HG03342 (cell line): ENCODE measurements at regions not wholly inside any gene's neighbourhood (a gene's known extent, or its start where the extent isn't known, plus 50 kb on each side); places are given as distances from the start of the nearest gene placed in this dataset.
"Not testable (repeated sequence)": the region's sequence is repeated elsewhere in the genome, so short reads cannot be mapped to it uniquely, and the experiment has no call there.

Experiments used
- ATAC-seq: cut with Tn5 transposase; IDR thresholded peaks from one replicate; pipeline ENCODE4 v1.9.1; 2021; ENCODE audit warnings: mild to moderate bottlenecking, moderate library complexity; ENCODE audit not compliant: unreplicated experiment

DNA sequence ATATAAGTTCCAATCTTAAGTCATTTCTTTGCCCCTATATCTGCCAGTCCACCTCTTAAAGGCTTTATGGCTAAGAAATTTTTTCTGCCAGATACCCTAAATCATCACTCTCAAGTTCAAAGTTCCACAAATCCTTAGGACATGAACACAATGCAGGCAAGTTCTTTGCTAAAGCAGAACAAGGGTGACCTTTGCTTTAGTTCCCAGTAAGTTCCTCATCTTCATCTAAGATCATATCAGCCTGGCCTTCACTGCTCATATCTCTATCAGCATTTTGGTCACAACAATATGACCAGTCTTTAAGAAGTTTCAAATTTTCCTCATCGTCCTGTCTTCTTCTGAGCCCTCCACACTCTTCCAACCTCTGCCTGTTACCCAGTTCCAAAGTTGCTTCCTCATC, 402.2 kb upstream of the RUNX1 start:
- ATAC-seq, result no peak

DNA sequence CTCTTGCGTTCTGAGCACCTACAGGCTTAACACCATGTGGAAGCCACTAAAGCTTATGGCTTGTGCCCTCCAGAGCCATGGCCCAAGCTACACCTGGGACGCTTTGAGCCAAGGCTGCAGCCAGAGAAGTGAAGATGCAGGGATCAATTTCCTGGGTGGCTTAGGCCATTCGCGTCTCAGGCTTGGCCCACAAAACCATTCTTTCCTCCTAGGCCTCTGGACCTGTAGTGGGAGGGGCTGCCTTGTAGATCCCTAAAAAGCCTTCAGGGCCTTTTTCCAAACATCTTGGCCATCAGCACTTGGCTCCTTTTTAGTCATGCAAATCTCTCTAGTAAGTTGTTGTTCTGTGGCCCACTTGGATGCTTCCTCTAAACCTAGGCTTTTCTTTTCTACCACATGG, 401.7 kb upstream of the RUNX1 start:
- no peak for ATAC-seq

DNA sequence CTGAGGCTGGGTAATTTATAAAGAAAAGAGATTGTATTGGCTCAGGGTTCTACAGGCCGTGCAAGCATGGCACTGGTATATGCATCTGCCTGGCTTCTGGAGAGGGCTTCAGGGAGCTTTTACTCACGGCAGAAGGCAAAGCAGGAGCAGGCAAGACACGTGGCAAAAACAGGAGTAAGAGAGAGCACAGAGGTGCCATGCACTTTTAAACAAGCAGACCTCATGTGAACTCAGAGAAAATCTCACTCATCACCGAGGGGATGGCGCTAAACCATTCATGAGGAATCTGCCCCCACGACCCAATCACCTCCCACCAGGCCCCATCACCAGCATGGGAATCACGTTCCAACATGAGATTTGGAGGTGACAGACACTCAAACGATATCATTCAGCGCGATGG, 400.7 kb upstream of the RUNX1 start:
- ATAC-seq, result no peak

DNA sequence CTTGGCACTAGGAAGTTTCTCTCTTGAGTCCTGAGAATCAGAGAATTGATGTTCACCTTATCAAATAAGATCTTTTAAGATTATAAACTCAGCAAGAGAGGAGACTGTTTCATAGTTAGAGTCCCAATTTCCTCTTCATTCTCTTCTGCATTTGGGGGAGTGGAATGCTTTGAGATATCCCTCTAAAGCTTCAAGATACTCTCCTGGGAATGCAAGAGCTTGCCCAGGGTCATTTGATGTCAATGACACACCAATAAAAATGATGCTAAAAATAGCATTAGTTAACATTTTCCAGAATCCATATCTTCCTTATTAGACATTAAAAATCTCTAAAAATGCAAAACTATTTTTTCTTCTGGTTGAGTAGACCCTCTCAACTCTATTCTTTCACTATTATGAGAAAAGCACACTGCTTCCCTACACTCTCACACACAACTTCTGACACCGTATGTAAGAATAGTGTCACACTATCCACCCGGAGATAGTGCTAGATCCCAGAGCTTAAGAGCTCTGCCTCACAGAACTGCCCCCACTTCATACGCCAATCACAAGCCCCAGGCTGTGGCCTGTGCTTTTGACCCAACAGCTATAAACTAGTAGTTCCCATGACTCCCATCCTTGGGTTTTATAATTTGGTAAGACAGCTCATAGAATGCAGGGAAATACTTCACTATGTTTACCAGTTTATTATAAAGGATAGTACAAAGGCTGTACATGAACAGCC, 399.9 kb upstream of the RUNX1 start:
- ATAC-seq, result no peak

DNA sequence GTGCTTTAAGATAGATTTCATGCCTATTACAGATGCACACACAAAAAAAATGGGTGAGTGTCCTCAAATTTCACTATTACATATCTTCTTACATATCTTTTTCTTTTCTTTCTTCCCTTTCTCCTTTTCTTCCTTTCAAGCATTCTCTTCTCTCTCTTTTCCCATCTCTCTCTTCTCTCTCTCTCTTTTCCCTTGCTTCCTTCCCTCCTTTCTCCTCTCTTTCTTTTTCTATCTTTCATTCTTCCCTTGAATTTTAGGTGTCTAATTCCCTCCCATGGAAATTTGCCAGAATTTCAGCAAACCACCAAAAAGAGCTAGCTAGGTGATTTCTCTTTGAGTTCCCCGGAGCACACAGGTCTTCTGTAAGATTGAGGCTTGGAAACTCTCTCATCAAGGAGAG, 395.3 kb upstream of the RUNX1 start:
- no peak for ATAC-seq

DNA sequence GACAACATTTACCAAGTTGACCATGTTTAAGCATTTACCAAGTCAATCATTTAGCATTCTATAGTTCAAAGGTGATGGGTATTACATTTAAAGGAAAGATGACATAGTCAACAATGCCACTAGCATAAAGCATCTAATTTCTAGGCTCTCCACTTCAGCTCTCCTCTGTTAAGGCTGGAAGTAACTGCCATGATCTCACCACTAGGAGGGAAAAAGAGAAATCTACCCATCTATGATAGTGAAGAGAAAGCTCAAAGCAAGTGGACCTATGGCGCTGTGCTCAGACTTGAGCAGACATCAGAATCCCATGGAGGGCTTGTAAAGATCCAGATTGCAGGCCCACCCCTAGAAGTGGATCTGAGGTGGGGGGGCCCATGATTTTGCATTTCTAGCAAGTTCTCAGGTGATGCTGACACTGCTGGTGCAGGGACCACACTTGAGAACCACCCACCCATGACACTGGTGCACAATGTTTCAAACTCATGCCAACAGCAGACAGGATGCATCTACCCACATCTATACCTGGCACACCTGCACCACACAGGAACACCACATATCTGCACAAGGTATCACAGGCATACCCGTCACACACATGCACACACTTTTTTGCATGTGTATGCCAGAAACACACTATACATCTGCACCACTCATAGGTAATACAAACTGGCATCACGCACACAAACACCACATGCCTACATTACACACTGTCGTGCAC, 392.9 kb upstream of the RUNX1 start:
- ATAC-seq, result no peak

DNA sequence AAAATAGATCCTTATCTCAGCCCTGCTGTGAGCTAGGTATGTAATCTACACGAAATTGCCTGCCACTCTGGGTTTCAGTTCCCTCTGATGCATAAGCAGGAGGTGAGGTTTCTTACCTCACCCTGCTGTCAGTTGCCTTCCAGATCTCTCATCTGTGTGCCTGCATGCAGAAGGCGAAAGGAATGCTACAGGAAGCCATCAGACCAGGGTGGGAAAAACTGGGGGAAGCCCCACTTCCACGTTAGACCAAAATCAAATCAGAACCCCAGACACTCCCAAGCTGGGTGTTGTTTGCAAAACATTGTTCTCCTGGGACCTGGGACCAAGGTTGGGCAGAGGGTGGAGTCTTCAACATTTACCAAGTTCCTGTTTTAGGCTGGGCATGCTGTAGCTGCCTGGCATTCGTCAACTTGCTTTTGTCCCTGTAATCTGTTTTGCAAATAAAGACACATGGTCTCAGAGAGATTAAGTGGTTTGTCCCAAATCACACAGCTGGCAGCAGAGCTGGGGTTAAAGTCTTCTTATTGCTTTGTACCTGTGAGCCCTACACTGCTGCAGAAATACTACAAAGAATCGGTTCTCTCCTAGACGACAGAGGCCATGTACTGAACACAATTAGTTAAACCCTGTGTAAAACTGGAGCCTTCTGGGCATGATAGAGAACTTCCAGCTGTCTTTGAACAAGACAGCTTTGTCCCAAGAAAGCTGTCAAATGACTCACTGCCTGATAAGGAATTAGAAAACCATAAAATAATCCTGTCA, 389.7 kb upstream of the RUNX1 start:
- ATAC-seq, result no peak

DNA sequence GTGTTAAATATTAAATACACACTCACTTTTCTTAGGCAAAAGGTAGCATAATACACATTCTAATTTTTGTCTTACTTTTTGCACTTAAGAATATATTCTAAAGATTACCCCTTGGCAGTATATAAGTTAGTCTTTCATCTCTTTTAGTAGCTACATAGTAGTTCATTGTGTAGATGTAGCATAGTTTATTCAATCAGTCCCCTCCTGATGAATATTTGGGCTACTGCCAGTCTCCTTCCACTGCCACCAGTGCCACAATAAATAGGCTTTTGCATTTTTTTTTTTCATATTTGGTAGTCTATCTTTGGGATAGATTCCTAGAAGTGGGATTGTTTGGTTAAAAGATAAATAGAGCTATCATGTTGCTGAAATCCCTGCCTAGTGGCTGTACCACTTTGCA, 388.8 kb upstream of the RUNX1 start:
- ATAC-seq, result no peak

DNA sequence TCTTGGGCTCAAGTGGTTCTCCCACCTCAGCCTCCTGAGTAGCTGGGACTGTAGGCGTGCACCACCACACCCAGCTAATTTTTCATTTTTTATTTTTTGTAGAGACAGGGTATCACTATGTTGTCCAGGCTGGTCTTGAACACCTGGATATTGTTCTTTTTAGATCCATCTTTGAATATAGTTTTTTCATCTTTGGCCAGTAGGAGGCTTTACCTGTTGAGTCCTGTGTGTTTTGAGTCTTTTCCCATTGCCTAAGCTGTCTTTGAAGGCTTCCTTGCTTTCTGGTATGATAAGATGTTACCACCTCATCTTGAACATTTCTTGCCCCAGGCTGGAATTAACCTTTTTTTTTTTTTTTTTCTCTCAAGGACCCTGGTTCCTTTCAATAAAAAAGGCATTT, 387.8 kb upstream of the RUNX1 start:
- ATAC-seq, result no peak

DNA sequence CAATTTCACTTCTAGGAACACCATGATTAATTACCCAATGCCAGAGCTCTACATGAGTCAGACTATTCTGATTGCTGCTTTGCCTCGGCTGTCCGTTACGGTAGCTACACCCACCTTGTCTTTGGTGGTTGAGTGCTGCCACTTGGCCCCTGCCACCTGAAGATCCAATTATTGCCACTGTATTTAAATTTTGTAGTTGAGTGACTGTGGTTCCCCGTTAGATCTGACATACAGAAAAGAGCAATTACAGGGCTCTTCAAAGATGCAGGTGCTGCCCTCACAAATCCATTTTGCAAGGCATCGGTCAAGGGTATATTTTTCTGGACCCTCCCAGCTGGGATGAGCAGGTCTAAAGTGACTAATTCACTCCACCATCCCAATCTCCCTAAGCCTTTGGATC, 383.5 kb upstream of the RUNX1 start:
- ATAC-seq, result not testable (repeated sequence)

DNA sequence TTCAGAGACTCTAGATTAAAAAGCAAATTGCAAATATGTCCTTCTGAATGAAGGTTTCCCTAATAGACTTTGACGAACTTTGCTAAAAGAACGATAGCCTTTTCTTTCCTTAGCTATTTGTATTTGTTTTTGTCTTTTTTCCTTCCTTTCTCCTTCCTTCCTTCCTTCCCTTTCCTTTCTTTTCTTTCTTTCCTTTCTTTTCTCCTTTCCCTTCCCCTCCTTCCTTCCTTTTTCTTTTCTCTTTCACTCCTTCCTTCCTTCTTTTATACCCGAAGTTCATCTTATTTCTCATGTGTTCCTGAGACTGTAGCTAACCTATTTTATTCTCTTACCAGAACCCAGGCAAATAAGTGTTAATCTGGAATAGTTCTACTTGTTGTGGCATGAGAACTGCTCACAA, 381.2 kb upstream of the RUNX1 start:
- no peak for ATAC-seq

DNA sequence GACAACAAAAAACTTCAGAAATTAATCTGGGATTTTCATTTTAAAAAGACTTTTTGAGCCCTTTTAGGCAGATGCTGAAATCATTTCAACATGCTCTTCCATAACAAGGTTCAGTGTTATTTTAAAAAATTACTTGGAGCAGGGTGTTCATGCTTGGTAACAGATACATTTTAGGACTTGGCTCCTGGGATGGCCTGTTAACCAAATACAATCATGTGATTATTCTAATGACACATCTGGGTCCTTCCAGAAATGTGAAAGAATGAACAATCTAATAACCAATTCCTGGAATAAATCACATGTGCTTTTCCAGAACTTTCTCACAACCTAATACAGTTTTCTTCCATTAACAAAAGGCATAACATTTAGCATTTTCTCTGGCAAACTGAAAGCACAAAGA, 379.8 kb upstream of the RUNX1 start:
- ATAC-seq, result no peak

DNA sequence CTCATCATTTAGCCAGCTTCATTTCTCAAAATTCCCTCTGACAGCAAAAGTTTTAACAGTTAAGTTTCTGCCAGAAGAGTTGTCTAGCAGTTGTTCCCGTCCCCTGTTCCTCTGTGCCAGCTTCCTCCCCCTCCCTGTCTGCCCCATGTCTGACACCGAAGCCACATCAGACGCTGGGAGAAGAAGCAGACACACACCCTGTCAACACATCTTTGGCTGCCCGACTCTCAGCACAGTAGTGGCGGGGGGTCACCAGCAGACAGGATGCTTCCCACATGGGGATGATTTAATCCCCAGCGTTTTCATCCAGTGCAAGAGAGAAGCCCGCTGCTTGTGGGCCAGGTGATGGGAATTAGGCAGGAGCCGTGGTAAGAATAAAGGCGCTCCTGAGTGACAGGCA, 379.4 kb upstream of the RUNX1 start:
- ATAC-seq, result no peak

DNA sequence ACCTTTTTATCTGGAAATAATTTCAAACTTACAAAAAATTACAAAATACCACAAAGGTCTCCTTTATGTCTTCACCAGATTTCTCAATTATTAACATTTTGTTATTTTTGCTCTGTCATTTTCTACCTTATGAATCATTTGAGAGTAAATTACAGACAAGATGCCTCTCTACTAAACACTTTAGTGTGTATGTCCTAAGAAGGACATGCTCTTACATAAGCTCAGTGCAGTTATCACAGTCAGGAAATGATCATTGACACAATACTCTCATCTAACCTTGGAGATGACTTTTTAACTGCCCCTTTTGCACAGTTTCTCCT, 378.9 kb upstream of the RUNX1 start:
- no peak for ATAC-seq

DNA sequence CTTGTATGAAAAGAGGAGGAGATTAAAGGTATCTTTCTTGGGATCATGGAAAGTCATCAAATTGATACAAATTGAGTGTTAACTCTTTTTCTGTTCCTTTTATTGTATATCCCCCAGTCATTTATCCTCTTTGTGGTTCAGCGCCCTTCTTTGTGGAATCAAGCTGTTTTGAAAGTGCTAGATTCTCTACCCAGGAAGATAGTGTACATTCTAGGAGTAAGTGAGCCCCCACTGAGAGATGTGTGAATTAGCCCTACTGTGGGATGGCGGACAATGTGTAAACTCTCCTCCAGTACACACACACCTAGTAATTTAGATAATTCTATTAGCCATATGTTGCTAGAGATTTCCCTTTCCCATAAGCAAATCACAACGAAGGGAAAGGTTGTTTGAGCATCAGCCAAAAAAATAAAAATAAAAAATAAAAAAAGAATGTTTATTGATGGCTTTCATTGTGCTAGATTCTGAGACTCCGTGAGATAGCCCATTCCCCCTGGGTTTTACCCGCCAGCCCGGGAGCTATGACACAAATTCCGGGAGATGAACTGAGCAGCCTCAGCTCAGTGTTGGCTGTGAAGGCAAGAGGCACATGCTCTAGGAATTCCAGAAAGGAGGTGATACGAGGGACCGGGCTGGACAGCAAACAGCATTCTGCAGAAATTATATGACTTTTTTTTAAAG, 378.4 kb upstream of the RUNX1 start:
- no peak for ATAC-seq

DNA sequence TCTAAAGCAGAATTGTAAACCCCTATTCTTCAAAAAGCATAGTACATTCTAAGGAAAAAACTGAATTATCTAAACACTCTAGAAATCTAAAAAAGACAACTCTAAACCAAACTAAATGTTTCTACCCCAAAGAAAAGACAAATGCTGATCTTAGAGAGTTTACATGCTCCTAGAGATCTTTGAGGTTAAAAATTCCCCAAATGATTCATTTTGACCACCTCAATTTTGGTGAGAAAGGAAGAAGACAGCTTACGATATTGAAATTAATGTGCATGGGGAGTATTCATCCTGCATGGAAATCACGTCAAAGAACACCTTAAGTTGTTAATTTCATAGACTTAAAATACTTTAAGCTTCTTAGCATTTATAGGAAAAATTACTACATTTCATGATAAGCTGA, 377.8 kb upstream of the RUNX1 start:
- no peak for ATAC-seq

DNA sequence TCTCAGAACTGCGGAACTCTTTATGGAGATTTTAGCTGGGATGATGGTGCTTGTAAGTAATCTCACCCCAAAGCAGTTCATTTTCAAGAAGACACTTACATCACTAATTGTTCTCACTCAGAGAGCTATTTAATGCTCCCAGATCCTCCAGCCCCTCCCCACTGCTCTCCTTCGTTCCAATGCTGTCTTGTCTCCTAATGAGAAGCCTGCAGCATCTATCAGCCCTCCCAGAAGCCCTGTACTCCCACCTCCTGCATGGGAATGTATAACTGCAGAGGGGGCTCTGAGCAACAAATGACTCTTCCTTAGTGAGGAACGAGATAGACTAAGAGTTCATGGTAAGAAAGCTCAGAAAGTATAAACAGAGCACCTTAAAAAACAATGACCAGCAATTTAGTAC, 377.4 kb upstream of the RUNX1 start:
- no peak for ATAC-seq

DNA sequence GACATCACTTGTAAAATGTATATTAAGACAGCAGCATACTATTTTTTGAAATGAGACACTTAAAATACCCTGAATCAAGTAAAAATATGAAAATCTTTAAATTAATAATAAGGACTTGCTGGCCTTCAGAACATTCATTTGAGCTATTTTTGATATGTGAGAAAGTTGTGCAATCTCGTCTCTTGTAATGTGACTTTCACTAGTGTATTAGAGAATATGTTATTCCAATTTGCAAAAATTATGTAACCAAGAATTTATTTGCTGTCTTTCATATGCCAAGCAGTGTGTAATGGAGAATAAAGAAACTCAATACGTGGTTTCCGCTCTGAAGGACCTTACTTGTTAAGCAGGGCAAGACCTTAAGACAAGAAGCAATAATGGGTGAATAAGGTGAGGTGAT, 375.0 kb upstream of the RUNX1 start:
- ATAC-seq, result no peak

DNA sequence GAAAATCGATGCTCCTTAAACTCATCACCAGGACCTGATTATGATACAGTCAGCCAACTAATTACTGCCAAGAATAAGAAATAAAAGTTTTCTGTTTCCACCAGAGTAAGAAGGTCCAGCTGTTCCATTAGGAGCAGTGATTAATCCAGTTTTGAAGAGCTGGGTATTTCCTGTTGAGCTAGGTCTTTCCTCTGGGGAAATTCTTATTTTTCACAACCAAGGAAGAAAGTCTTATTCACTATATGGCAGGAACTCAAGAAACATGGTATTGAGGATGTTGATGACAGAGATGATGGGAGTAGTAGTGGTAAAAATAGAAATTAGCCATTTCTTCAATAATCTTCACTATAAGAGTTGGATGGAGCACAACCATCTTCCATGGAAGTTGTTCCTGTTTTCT, 374.6 kb upstream of the RUNX1 start:
- no peak for ATAC-seq

DNA sequence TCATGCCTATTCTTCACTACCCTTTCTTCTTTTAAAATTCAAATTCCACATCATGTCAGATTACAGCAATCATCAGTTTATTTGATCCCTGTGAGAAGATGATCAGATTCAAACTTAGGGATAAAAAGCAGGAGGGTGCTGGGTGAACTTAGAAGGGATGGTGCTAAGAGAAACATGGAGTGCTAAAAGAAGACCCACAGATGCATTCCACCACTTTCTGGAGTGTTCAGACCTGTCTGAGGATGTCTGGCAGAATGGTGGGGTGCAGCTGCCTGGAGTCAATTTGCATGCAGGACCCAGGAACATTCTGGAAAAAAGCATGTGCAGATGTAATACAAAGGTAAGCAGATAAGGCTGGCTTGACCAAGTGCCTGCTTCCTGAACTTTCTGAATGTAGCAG, 372.9 kb upstream of the RUNX1 start:
- no peak for ATAC-seq

DNA sequence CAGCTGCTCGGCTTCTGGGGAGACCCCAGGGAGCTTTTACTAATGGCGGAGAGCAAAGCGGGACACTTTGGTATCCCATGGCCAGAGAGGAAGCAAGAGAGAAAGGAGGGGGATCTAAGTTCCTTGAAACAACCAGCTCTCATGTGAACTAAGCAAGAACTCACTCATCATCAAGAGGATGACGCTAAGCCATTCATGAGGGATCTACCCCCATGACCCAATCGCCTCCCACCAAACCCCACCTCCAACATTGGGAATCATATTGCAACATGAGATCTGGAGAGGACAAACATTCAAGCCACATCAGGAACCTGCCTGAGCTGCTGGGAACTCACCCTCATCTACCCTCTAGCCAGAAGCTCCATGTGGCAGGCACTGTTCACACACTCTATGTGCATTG, 372.1 kb upstream of the RUNX1 start:
- no peak for ATAC-seq

DNA sequence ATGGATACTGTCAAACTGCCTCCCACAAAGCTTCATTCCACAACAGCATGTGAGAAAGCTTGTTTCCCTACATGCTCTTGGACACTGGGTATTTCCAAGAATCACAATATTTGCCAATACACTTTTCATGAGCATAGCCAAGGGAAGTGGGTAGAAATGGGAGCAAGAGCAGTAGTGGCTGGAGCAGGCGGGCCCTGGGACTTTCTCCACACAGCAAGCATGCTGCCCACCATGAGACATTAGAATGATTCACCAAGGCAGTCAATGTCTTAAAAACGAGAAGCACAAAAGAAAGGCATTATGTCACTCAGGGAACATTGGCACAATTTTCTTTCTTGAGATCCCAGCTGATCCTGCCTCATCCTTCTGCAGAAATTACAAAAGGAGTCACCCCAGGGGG, 371.6 kb upstream of the RUNX1 start:
- ATAC-seq, result no peak
